ENCODE measurements at regions not wholly inside any gene's neighbourhood (a gene's known extent, or its start where the extent isn't known, plus 50 kb on each side); places are given as distances from the start of the nearest gene placed in this dataset.
"Not testable (repeated sequence)": the region's sequence is repeated elsewhere in the genome, so short reads cannot be mapped to it uniquely, and the experiment has no call there.

DNA sequence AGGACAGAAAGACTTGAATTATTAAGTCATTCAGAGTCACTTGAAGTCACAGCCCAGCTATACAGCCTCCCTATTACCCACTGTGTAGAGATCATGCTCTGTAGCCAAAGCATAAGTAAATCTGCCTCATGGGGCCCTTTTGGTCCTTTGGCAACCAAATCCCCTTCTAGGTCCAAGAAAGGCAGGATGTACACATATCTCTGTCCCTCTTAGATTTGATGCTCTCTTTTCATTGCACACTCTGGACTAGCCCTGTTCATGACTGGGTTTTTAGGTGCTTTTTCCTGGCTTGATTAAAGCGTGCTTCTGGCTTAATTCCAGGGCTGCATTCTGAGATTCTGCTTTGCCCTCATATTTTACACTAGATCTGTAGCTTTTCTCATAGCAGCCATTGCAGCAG lies 296.8 kb downstream of the TENT5A start:
- no peak for DNase-seq

DNA sequence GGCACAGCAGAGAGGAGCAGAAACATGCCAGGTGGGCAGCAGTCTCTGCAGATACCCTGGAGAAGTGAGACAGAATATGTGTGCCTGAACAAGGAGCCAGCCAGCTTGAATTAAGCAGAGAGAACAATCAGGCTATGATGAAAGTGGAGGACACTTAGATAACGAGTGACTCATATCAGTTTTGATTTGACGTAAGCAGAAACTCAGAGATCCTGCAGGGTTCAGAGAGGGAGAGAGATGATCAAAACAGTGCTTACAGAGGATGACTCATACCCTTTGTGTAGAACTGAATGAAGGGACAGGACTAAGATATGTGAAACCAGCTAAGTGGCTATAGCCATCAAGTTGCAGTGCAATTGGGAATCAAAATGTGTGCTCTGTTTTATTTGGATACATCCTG lies 300.7 kb downstream of the TENT5A start:
- peak; percentile 44 for DNase-seq

DNA sequence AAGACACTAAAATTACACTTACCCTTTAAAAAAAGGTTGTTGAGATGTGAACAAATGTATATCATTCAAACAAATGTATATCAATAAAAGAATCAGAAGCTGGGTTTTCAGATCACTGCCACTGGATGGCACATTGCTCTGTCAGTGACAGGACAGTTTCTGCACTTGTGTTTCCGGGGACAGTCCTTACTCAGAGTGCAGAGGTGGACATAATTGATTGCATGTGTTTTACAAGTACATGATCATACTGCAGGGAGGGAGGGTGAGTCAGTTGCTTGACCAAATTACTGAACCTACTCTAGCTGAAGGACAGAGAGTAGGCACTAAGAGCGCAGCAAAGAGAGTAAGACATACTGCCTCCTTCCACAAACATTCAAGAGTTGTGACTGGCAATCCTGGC lies 302.3 kb downstream of the TENT5A start:
- DNase-seq: no peak

DNA sequence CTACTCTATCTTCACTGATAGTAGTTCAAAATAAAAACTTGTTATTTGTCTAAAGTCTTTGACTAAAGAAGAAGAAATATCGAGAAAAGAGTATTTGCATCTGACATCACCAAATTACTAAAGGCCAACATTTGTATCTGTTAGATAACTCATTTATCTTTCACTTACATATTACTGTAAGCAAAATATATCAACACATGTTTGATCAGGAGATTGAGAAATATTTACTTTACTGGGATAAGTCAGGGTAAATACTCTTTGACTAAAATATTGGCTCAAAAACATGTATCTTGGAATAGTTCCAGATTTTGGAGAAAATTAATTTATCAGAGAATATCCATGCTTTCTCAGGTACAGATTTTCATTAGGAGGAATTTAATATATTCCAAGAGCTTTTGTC lies 306.0 kb downstream of the TENT5A start:
- no peak for DNase-seq

DNA sequence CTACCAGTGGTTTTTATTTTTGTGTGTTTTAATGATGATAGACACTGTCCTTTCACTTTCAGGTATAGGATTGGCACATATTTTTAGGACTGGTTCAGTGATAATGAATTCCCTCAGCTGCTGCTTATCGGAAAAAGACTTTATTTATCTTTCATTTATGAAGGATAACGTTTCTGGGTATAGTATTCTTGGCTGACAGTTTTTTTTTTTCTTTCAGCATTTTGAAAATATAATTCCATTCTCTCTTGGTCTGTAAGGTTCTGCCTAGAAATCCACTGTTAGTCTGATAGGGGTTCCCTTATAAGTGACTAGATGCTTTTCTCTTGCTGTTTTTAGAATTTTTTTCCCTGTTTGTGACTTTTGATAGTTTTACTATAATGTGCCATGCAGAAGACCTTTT lies 313.1 kb downstream of the TENT5A start:
- no peak for DNase-seq

DNA sequence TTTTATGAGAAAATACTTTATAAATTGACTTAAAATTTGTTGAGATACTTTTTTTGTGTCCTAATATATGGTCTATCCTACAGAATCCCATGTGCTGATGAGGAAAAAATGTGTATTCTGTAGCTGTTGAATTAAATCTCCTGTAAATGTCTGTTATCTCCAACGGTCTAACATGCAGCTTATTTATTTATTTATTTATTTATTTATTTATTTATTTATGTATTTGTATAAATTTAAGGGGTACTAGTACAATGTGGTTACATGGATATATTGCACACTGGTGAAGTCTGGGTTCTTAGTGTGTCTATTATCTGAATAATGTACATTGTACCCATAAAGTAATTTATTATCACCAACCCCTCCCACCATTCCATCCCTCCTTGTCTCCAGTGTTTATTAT lies 315.5 kb downstream of the TENT5A start:
- DNase-seq: no peak

DNA sequence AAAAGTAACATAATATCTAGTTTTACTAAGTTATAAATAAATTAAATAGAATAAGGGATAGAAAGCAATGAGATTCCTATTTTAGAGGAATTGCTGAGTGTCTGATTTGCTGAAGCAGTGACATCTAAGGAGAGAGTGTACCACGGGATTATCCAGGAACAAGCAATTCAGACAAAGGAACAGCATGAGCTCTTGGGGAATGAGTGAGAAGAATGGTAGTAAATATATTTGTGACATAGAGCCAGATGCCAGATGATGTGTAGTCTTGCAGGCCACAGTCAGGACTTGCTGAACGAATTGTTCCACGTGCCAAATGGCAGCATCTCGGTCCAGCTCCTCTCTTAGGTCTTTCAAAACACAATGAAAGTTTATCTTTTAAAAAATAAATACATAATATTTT lies 339.2 kb downstream of the TENT5A start:
- no peak for DNase-seq

DNA sequence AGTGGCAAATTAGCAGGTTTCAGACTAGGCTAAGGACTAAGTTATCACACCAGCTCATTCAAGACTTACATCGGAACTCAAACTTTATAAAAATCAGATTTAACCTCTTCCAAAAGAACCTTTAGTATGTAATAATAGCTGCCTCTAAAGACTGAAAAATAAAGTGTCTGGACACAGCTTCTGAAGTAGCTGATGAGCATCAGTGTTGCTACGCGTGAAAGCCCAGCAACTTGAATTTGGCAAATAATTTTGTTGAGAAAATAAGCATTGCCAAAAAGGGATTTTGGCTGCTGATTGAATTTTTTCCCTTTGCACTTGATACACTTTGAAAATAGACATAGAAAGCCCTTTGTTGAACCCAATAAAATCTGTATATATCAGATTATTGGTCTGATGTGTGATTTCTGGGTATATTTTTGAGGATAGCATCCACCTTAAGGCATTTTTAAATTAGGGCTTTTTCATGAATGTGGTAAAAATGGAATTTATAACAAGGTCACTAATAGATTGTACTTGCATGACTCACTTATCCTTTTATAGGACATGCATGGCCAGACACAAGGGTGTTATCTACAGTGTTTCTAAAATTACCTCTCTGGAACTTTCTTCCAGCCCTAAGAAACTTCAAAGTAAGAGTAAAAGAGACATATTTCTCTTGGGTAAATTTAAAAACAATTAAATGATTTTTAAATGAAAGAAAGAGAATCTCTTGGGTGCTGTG lies 350.4 kb downstream of the TENT5A start:
- no peak for DNase-seq

DNA sequence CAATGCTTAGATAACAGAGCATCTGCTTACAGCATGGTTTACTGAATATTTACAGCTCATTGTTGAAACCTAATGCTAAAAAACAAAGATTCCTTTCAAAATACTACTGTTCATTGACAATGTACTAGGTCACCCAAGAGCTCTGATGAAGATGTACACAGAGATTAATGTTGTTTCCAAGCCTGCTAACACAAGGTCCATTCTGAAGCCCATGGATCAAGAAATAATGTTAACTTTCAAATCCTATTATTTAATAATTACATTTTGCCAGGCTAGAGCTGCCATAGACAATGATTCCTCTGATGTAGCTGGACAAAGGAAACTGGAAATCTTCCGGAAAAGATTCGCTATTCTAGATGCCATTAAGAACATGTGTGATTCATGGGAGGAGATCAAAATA lies 355.6 kb downstream of the TENT5A start:
- DNase-seq: no peak

DNA sequence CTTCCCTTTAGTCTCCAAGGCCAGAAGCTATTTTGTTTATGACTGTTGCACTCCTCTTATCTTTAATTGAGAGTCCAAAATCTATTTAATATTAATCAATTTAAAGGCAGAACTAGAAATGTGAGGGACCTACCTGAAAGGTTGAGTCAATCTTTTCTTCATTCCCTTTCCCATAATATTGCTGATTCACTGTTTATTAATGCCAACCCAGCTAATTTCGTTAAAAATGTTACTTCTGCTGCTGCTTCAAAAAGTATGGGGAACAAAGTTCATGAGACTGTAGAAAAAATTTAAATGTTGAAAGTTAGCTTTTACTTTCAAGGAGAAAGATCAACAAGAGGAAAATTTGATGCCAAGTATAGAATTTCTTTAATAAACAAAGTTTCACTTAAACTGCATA lies 365.3 kb downstream of the TENT5A start:
- DNase-seq: no peak

DNA sequence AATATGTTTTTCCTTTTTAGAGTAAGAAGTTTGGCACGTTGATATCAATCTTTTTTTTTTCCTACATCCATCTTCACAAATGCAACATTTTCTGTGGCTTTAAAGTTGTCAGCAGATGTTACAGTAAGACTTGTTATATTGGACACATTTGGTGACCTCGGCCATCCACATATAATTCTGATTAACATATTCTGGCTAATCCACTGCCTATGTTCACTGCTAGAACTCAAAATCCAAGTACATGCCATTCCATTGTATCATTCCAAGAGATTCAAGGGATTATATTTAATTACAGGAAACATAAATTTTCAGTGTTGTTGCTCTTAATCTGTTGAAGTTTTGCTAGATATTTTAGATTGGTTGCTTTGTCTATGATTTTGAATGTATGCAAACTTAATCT lies 367.6 kb downstream of the TENT5A start:
- DNase-seq: no peak

DNA sequence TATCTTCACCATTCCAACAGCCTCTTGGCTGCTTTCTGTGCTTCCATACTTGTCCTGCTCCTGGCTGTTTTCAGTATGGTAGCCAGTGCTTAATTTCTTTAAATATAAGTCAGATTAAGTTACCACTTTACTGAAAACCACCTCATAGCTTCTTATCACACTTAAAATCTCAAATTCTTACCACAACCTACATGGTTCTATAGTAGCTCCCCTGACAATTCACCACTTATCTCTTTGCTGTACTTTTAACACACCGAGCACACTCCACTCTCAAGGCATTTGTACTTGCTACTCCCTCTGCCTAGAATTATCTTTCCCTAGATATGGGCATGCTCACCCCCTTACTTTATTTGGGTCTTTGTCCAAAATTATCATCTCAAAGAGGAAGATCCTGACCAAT lies 369.0 kb downstream of the TENT5A start:
- no peak for DNase-seq

DNA sequence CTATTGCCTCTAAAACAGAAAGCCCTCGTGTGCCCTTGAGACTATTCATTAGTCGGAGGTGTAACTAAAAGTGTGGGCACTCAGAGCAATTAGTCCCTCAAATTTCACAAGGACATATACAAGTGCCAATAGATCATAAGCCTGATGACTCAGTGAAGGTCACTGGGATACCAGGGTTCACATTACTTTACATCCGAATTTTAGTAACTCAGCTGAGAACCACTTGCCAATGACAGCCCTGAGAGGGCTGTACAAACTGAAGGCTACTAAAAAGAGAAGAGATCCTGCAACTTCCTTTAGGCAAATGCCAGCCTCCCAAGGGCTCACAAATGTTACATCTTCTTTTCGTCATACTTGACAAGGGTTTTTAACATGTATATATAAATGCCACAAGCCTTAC lies 369.6 kb downstream of the TENT5A start:
- no peak for DNase-seq

DNA sequence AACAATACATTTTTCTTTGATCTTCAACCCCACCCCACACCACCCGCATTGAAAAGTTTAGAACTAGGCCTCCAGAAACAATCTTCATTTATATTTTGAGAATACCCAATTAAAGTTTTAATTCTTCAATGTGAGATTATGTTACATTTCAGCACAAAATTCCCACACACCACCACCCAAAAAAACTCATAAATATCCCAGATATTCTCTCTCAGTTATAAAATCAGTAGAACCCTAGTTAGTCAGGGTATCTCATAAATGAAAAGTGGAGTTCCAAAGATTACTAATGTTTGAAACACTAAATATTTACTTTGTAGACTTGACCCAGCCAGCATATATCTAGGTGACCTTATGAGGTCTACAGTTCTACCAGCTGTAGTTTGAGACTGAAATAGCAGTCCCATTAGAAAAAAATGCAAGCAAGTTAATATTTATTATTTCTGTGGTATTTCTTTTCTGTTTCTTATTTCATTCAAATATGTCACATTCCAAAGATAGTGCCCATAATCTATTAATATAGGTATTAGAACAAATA lies 371.0 kb downstream of the TENT5A start:
- DNase-seq: no peak

DNA sequence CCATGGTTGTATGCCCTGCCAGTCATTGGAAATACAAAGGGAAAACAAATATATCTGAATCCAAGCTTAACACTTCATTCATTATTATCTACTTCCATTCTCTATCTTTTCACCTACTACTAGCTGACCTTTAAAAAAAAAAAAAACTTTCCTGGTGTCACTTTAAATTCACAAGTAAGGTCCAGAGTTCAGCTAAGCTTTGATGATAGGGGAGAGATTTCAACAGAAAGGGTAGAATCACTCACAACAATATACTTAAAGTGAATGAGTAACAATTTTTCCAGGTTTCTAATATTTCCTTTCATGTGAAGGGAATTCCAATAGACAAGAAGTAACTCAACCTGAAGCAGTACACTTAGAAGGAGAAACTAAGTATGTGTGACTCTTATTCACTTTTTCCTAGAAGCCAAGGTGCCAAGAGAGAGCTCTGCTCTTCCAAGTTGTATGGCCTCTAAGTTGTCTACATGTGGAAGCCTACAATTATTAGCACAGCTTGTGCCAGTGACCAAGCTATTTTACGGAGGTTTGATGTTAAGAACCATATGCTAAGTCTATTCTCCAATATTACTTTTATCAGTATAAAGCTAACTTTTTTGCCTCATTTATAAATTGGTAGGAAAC lies 371.7 kb downstream of the TENT5A start:
- no peak for DNase-seq

DNA sequence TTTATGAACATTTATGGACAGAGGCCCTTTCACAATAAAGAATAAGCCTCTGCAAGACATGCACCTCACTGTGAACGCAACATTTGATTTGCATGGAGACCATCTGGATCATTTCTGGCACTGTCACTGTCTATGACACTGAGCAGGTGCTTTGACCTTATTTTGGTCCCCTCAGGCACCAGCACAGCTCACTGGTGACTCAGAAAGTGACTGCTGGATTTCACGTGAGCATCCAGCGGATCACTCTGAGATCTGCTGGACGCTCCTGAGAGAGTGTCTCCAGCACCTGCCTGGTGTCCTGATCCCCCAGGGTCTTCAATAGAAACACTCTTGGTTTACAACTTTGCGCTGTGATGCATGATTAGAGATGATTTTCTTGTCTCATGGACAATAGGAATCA lies 375.7 kb downstream of the TENT5A start:
- no peak for DNase-seq

DNA sequence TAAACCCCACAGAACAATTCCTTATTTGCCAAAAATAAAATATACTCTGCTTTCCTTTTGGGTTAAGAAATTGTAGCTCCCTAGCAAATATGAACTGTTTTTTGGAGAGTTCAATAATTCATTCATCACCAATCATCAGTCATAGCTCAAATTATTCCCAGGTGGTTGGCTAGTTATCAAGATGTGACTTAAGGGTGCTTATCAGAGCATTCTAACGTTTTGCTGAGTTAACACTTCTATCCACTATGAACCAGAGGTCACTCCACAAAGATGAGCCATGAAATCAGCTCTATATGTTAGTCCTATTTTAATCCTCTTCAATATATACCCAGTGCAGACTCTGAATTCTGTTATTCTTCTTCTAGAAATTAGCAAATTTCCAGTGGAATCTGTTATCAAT lies 379.1 kb downstream of the TENT5A start:
- DNase-seq: no peak

DNA sequence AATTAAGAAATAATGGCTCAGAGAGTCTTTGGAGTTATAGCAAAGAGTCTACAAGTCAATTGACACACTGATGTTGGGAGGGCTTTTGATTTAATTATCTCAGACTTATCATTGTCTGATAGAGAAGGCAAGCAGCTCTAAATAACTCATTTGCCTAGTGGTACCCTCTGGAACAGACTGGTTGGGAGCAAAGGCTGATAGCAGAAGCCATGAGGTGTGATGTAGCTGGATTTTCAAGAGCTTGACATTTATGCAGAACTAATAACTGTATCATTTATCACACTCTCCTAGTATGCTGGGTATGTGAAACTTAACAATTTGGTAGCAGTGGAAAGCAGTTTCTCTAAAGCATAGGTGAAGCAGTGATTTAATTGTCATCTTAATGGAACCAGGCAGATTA lies 380.6 kb downstream of the TENT5A start:
- no peak for DNase-seq

DNA sequence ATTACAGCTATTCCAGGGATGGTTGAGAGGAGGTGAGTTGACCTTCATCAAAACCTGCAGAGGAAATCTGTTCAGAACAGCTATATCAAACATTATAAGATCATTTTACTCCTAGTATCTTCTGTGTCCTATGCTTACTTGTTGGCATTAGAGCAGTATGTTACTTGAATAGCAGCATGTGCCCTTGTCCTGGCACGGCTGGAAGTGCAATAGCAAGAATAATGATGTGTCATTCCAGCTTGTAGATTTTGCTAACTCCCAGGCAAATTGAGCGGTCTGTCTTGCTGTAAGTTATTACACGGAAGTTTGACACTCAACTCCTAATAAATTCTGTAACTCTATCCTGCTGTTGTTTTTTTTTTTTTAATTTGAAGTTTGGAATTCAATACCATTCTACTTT lies 385.5 kb downstream of the TENT5A start:
- no peak for DNase-seq

DNA sequence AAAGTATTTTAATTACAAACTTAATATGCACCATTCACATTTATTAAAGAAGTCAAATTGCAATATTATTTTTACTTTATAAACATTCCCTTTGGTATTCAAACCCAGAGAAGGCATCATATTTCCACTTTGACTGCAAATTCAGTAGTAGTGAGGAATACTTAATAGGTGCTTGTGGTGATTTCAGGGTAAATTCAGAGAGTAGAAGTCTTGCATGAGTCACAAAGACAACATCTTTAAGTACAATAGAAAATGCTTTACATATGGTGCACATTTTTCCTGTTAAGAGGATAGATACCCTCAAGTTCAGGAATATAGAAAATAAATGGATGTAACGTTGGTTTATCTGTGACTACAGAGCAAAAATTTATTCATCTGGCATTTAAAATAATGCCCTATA lies 390.2 kb downstream of the TENT5A start:
- DNase-seq: no peak

DNA sequence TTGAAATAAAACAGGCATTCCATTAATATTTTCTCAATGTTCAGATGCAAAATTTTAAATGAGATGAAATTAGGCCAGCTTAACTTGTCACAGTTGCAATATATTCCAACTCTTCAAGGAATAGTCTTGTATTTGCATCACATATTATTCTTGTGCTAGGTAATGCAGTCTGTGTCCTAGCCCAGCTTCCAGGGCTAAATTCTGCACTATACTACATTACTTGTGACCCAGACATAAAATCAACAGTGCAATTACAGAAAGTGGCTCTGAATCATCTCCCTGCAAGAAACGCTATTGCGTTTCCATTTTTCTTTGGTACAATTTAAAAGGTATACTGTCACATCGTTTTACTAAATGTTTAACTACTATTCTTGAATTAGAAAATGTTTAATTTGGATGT lies 399.2 kb downstream of the TENT5A start:
- DNase-seq: no peak

DNA sequence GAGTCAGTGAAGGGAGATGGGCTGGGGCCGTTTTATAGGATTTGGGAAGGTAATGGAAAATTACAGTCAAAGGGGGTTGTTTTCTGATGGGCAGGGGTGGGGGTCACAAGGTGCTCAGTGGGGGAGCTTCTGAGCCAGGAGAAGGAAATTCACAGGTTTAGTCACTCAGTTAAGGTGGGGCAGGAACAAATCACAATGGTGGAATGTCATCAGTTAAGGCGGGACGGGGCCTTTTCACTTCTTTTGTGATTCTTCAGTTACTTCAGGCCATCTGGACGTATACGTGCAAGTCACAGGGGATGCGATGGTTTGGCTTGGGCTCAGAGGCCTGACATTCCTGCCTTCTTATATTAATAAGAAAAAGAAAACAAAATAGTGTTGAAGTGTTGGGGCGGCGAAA lies 408.5 kb downstream of the TENT5A start:
- not testable (repeated sequence) for DNase-seq

DNA sequence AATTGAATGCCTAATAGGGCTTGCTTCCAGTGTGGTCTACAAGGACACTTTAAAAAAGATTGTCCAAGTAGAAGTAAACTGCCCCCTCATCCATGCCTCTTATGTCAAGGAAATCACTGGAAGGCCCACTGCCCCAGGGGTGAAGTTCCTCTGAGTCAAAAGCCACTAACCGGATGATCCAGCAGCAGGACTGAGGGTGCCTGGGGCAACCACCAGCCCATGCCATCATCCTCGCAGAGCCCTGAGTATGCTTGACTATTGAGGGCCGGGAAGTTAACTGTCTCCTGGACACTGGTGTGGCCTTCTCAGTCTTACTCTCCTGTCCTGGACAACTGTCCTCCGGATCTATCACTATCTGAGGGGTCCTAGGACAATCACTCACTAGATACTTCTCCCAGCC lies 411.5 kb downstream of the TENT5A start:
- DNase-seq: no peak

DNA sequence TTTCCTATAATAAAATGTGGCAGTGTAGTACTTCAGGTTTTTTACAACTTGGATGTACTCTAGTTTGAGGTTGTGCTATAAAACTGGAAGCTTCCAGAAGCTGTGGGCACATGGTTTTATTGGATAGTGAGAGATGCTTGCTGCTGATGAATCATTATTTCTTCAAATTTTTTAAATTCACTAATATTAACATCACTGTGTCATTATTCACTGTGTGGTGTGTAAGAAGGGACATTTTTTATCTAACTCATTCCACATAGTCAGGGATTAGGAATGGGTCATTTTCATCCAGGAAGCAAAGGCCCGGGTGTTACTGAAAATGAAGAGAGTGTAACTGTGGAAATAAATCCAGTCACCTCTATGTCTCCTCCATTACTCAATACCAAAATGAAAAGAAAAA lies 421.0 kb downstream of the TENT5A start:
- no peak for DNase-seq

DNA sequence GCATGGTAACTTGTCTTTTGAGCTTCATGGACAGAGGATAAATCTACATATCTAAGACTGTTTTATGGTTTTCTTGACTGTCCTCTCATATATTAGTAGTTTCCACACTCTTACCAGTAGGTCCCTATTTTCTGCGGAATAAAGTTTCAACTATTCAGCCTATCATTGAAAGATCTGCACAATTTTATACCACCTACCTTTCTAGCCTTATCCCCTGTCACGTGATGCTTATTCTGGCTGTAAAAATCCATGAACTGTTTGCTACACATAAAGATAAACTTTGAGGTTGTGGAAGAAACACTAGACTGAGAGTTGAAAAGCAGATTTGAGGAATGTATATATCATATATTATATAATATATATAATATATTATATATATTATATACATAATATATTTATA lies 423.8 kb downstream of the TENT5A start:
- no peak for DNase-seq

Data from NCI-H748 treated with DMSO at 0.1 percent for 48 hours (cell line).